SU-DHL-6 (cell line): ENCODE measurements at regions not wholly inside any gene's neighbourhood (a gene's known extent, or its start where the extent isn't known, plus 50 kb on each side); places are given as distances from the start of the nearest gene placed in this dataset.

Experiments used
- CTCF ChIP-seq: fragments of 200-600 bp; sonication (generic); IDR thresholded peaks from one replicate; pipeline ENCODE4 v1.5.1; 2017; ENCODE audit warnings: antibody characterized with exemption, mild to moderate bottlenecking, low read length, moderate library complexity; ENCODE audit not compliant: insufficient read depth, poor library complexity, severe bottlenecking
- EZH2phosphoT487 ChIP-seq: fragments of 200-600 bp; sonication (generic), shearing (Covaris generic); conservative IDR thresholded peaks from 2 replicates; pipeline ENCODE4 v1.6.1; 2018; ENCODE audit warnings: mild to moderate bottlenecking, antibody characterized with exemption, low read length, moderate library complexity, mixed read lengths

DNA sequence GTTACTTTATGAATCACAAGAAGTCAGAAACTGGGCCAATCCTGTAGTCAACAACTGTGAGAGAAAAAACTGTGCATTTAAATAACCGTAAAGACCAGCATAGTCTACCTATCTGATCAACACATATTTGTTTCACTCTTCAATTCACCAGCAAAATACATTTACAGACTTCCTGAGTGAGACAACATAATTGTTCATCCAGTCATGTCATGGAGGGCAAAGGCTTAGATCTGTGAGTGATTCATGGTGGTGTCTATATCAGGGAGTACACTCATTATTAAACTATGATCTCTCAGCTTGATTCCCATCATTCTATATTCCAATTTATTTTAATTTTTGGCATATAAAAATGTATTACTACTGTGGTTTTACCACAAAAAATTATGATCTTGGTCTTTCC, 694.6 kb downstream of the DNAH5 start:
- TF ChIP-seq CTCF (no peak), EZH2phosphoT487 (no peak)
